ENCODE measurements at regions not wholly inside any gene's neighbourhood (a gene's known extent, or its start where the extent isn't known, plus 50 kb on each side); places are given as distances from the start of the nearest gene placed in this dataset.

DNA sequence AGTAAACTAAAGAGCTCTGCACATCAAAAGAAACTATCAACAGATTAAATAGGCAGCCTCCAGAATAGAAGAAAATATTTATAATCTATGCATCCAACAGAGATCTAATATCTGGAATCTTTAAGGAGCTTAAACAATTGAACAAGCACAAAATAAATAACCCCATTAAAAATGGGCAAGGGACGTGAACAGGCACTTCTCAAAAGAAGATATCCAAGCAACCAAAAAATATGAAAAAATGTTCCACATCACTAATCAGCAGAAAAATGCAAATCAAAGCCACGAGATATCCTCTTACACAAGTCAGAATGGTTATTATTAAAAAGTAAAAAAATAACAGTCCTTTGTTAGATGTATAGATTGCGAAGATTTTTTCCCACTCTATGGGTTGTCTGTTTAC lies 109.1 kb upstream of the TRPC7 start:
- no peak for TF ChIP-seq FOXP2 (optimal IDR thresholded peaks at IDR 0.05; ENCODE audit: borderline replicate concordance, extremely low read depth, extremely low read length, insufficient read depth)
- no peak for TF ChIP-seq SIN3A (IDR thresholded peaks at IDR 0.05; ENCODE audit: borderline replicate concordance, insufficient read depth, low read length)
- no peak for TF ChIP-seq POLR2AphosphoS5 (IDR thresholded peaks at IDR 0.05; ENCODE audit: low read depth, low read length)
- TF ChIP-seq TAF1 (IDR thresholded peaks at IDR 0.05; ENCODE audit: borderline replicate concordance, insufficient read depth, low read length) = no peak
- TF ChIP-seq, protein P1, sequence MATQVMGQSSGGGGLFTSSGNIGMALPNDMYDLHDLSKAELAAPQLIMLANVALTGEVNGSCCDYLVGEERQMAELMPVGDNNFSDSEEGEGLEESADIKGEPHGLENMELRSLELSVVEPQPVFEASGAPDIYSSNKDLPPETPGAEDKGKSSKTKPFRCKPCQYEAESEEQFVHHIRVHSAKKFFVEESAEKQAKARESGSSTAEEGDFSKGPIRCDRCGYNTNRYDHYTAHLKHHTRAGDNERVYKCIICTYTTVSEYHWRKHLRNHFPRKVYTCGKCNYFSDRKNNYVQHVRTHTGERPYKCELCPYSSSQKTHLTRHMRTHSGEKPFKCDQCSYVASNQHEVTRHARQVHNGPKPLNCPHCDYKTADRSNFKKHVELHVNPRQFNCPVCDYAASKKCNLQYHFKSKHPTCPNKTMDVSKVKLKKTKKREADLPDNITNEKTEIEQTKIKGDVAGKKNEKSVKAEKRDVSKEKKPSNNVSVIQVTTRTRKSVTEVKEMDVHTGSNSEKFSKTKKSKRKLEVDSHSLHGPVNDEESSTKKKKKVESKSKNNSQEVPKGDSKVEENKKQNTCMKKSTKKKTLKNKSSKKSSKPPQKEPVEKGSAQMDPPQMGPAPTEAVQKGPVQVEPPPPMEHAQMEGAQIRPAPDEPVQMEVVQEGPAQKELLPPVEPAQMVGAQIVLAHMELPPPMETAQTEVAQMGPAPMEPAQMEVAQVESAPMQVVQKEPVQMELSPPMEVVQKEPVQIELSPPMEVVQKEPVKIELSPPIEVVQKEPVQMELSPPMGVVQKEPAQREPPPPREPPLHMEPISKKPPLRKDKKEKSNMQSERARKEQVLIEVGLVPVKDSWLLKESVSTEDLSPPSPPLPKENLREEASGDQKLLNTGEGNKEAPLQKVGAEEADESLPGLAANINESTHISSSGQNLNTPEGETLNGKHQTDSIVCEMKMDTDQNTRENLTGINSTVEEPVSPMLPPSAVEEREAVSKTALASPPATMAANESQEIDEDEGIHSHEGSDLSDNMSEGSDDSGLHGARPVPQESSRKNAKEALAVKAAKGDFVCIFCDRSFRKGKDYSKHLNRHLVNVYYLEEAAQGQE (IDR thresholded peaks at IDR 0.05; ENCODE audit: insufficient read depth in 1 of 2, low read depth in 2 of 2, low read length in 2 of 2) = no peak

DNA sequence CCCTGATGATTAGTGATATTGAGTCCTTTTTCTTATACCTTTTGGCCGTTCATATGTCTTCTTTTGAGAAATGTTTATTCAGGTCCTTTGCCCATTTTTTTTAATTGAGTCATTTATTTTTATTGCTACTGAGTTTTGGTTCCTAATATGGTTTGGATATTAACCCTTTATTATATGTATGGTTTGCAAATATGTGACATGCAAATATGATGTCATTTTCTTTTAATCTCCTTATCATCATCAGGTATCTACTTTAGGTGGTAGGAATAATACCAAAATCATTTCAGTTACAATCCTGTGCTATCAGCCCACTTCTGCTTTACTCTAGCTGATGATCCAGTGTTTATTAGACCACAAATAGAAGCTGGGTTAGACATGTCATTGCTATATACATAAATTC lies 102.3 kb upstream of the TRPC7 start:
- TF ChIP-seq SIN3A (IDR thresholded peaks at IDR 0.05; ENCODE audit: borderline replicate concordance, insufficient read depth, low read length) = no peak
- no peak for TF ChIP-seq POLR2AphosphoS5 (IDR thresholded peaks at IDR 0.05; ENCODE audit: low read depth, low read length)
- TF ChIP-seq TAF1 (IDR thresholded peaks at IDR 0.05; ENCODE audit: borderline replicate concordance, insufficient read depth, low read length) = no peak
- TF ChIP-seq, protein P1 (IDR thresholded peaks at IDR 0.05; ENCODE audit: insufficient read depth in 1 of 2, low read depth in 2 of 2, low read length in 2 of 2) = no peak
- no peak for TF ChIP-seq FOXP2 (optimal IDR thresholded peaks at IDR 0.05; ENCODE audit: borderline replicate concordance, extremely low read depth, extremely low read length, insufficient read depth)

DNA sequence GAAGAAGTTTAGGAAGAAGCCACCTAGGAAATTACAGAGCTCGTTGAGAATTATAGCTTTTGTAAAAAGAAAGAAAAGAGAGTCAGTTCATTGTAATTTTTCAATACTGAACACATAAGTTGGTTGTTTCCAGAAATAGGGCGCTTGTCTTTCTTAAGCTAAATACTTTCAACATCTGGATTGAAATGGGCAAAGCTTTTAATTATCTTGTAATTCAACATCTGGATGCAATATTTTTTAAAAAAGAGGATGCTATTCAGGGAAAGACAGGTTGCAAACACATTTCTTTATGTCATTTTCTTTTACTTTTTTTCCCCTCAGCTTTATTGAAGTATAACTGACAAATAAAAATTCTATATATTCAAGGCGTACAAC lies 100.7 kb upstream of the TRPC7 start:
- no peak for TF ChIP-seq TAF1 (IDR thresholded peaks at IDR 0.05; ENCODE audit: borderline replicate concordance, insufficient read depth, low read length)
- no peak for TF ChIP-seq POLR2AphosphoS5 (IDR thresholded peaks at IDR 0.05; ENCODE audit: low read depth, low read length)
- TF ChIP-seq, protein P1 (IDR thresholded peaks at IDR 0.05; ENCODE audit: insufficient read depth in 1 of 2, low read depth in 2 of 2, low read length in 2 of 2) = no peak
- TF ChIP-seq SIN3A (IDR thresholded peaks at IDR 0.05; ENCODE audit: borderline replicate concordance, insufficient read depth, low read length) = no peak
- TF ChIP-seq FOXP2 (optimal IDR thresholded peaks at IDR 0.05; ENCODE audit: borderline replicate concordance, extremely low read depth, extremely low read length, insufficient read depth) = no peak

DNA sequence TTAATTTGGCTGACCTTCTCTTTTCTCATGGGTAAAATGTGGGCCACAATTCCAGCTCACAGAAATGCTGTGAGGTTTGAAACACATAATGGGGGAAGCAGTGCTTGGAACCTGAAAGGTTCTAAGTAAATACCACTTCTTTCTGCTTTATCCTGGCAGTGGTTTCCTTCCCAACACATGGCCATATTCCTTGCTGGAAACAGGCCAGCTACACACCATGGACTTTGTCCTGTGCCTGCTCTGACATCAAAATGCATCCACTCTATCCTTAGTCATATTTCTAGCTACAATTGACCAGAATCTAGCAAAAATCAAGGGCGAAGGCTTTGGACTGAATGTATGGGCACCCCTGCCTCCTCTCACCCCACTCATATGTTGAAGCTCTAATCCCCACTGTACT lies 93.1 kb upstream of the TRPC7 start:
- TF ChIP-seq POLR2AphosphoS5 (IDR thresholded peaks at IDR 0.05; ENCODE audit: low read depth, low read length) (no peak), TAF1 (IDR thresholded peaks at IDR 0.05; ENCODE audit: borderline replicate concordance, insufficient read depth, low read length) (no peak), SIN3A (IDR thresholded peaks at IDR 0.05; ENCODE audit: borderline replicate concordance, insufficient read depth, low read length) (no peak), FOXP2 (optimal IDR thresholded peaks at IDR 0.05; ENCODE audit: borderline replicate concordance, extremely low read depth, extremely low read length, insufficient read depth) (no peak)
- TF ChIP-seq, protein P1 (IDR thresholded peaks at IDR 0.05; ENCODE audit: insufficient read depth in 1 of 2, low read depth in 2 of 2, low read length in 2 of 2) = no peak
